Heart left ventricle (tissue), 13 donors: ENCODE measurements at regions not wholly inside any gene's neighbourhood (a gene's known extent, or its start where the extent isn't known, plus 50 kb on each side); places are given as distances from the start of the nearest gene placed in this dataset.

Experiments used
- POLR2A ChIP-seq, 2 donors: fragments of 450-650 bp; IDR thresholded peaks; one replicate each; pipeline ENCODE4 v1.6.1; 2017; ENCODE audit warnings: antibody characterized with exemption in 2 of 2, mild to moderate bottlenecking in 2 of 2, moderate library complexity in 2 of 2
- TF ChIP-seq, protein P1 (sequence below), 12 donors: fragments of 200-600 bp; sonication (generic) in 4 of 12; IDR thresholded peaks; one replicate each; pipeline versions ENCODE4 v1.5.0 to v1.8.0; 2018 to 2022; ENCODE audit warnings: antibody characterized with exemption in 12 of 12, mild to moderate bottlenecking in 5 of 12
- donor health status: ischemic (EF 13 %, LVEDD 7.1; RV severe dilation, severe dysfunction).
- donor health status: DM: no; HTN: yes; CAD: no.
- donor health status: DM: no; HTN: no; CAD: no.
- donor health status: ischemic (EF 25% LVEDD 6.9; RV normal size, moderate dysfunction).
- donor health status: ischemic (EF 25% LVEDD 5.7; RV mildly dilated, moderate dysfunction).
- donor health status: ischemic (EF 35%, LVEDD 5.7; RV mildly dilated, moderate dysfunction).
- donor health status: nonischemic (EF 11% LVEDD 7.7; RV severe dilation, severe dysfunction).
- donor health status: DM: yes; HTN: yes; CAD: no.
- donor health status: PGD.
- donor health status: ischemic (EF 29% LVEDD 5.4; RV normal size, mild dysfunction).
- donor health status: nonischemic (EF 23%, LVEDD 6.1; RV moderate dilation, normal function).

DNA sequence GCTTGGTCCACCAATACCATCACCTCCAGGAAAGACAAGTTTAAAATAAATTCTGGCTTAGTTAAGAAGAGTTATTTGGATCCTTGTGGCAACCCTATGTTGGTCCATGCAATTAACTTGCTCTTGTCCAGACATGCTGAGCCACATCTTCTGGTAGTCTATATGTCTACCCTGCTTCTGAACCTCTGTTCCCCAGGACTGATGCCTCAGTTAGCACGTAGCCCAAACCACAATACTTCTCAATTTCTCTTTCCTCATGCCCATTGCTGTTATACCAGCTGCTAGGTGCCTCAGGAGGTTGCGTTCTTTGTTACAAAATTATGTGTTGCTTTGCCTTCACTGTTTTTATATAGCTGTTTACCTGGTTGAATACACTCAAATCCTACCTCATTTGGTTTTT lies 116.4 kb upstream of the KCNQ5 start:
- TF ChIP-seq, protein P1, sequence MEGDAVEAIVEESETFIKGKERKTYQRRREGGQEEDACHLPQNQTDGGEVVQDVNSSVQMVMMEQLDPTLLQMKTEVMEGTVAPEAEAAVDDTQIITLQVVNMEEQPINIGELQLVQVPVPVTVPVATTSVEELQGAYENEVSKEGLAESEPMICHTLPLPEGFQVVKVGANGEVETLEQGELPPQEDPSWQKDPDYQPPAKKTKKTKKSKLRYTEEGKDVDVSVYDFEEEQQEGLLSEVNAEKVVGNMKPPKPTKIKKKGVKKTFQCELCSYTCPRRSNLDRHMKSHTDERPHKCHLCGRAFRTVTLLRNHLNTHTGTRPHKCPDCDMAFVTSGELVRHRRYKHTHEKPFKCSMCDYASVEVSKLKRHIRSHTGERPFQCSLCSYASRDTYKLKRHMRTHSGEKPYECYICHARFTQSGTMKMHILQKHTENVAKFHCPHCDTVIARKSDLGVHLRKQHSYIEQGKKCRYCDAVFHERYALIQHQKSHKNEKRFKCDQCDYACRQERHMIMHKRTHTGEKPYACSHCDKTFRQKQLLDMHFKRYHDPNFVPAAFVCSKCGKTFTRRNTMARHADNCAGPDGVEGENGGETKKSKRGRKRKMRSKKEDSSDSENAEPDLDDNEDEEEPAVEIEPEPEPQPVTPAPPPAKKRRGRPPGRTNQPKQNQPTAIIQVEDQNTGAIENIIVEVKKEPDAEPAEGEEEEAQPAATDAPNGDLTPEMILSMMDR (IDR thresholded peaks at IDR 0.05), result no peak
- TF ChIP-seq POLR2A (IDR thresholded peaks at IDR 0.05), result no peak
